Loucy (cell line): ENCODE measurements at regions not wholly inside any gene's neighbourhood (a gene's known extent, or its start where the extent isn't known, plus 50 kb on each side); places are given as distances from the start of the nearest gene placed in this dataset.
"Not testable (repeated sequence)": the region's sequence is repeated elsewhere in the genome, so short reads cannot be mapped to it uniquely, and the experiment has no call there.

Source experiments
- H2AFZ ChIP-seq: fragments of 200-600 bp; sonication (generic); 2 replicates; pipeline ENCODE4 v1.6.0; 2016; ENCODE audit warnings: antibody characterized with exemption, mild to moderate bottlenecking, low read length, moderate library complexity
- H3F3A ChIP-seq: fragments of 200-600 bp; 2 replicates; pipeline ENCODE4 v1.6.0; 2016; ENCODE audit warnings: antibody characterized with exemption, low read depth, mild to moderate bottlenecking
- H3K27me3 ChIP-seq: fragments of 200-600 bp; sonication (generic); 2 replicates; pipeline ENCODE4 v1.6.1; 2014; ENCODE audit warnings: low read length, mild to moderate bottlenecking; ENCODE audit not compliant: insufficient read depth, poor library complexity, severe bottlenecking
- H3K36me3 ChIP-seq: fragments of 200-600 bp; sonication (generic); 2 replicates; pipeline ENCODE4 v1.6.1; 2016; ENCODE audit warnings: low read length; ENCODE audit not compliant: insufficient read depth
- H3K4me1 ChIP-seq: fragments of 200-600 bp; sonication (generic); 2 replicates; pipeline ENCODE4 v1.5.1; 2014; ENCODE audit warnings: low read length, mild to moderate bottlenecking; ENCODE audit not compliant: insufficient read depth, poor library complexity, severe bottlenecking
- H3K4me2 ChIP-seq: fragments of 200-600 bp; sonication (generic); 2 replicates; pipeline ENCODE4 v1.6.0; 2014; ENCODE audit warnings: antibody characterized with exemption, low read length, low read depth, mild to moderate bottlenecking; ENCODE audit not compliant: poor library complexity, severe bottlenecking
- H3K4me3 ChIP-seq: fragments of 200-600 bp; sonication (generic); 2 replicates; pipeline ENCODE4 v1.5.1; 2014; ENCODE audit warnings: low read length, mild to moderate bottlenecking, mixed read lengths; ENCODE audit not compliant: poor library complexity, severe bottlenecking
- H3K79me2 ChIP-seq: fragments of 200-600 bp; sonication (generic); 2 replicates; pipeline ENCODE4 v1.6.1; 2014; ENCODE audit warnings: low read length; ENCODE audit not compliant: insufficient read depth
- H3K9ac ChIP-seq: fragments of 200-600 bp; sonication (generic); 2 replicates; pipeline ENCODE4 v1.6.0; 2014; ENCODE audit warnings: mild to moderate bottlenecking, low read depth, low read length, moderate library complexity; ENCODE audit not compliant: poor library complexity, severe bottlenecking
- H3K9me2 ChIP-seq: fragments of 200-600 bp; sonication (generic); replicated peaks from 2 replicates; pipeline ENCODE4 v1.6.1; 2016; ENCODE audit warnings: low read depth, low read length, mixed read lengths
- H3K9me3 ChIP-seq: fragments of 200-600 bp; sonication (generic); 2 replicates; pipeline ENCODE4 v1.6.1; 2014; ENCODE audit warnings: mild to moderate bottlenecking, antibody characterized with exemption, low read length, low read depth; ENCODE audit not compliant: insufficient read depth
- H4K20me1 ChIP-seq: fragments of 200-600 bp; sonication (generic); 2 replicates; pipeline ENCODE4 v1.6.0; 2014; ENCODE audit warnings: antibody characterized with exemption, low read length, mild to moderate bottlenecking; ENCODE audit not compliant: insufficient read depth, poor library complexity, severe bottlenecking

GRCh38 chr2:87415586-87416265, 332.2 kb upstream of the PLGLB2 start:
- not testable (repeated sequence) for H3K79me2 ChIP-seq, H3K9me3 ChIP-seq, H3K36me3 ChIP-seq, H3K4me2 ChIP-seq, H3K9me2 ChIP-seq, H3F3A ChIP-seq, H4K20me1 ChIP-seq, H3K27me3 ChIP-seq, H2AFZ ChIP-seq, H3K4me1 ChIP-seq, H3K9ac ChIP-seq, H3K4me3 ChIP-seq

GRCh38 chr2:87416266-87416592, 331.7 kb upstream of the PLGLB2 start:
- H3K4me2 ChIP-seq, result not testable (repeated sequence)

GRCh38 chr2:87417147-87417546, 330.7 kb upstream of the PLGLB2 start:
- H3K4me2 ChIP-seq, result not testable (repeated sequence)

More at GRCh38 chr2:87416266-87416592, 331.7 kb upstream of the PLGLB2 start:
- H4K20me1 ChIP-seq, H3K79me2 ChIP-seq, H3K36me3 ChIP-seq, H2AFZ ChIP-seq, H3K4me3 ChIP-seq, H3K4me1 ChIP-seq, H3K9ac ChIP-seq, H3K9me3 ChIP-seq, H3F3A ChIP-seq, H3K9me2 ChIP-seq, H3K27me3 ChIP-seq: not testable (repeated sequence)

GRCh38 chr2:87417742-87418567, 329.9 kb upstream of the PLGLB2 start:
- not testable (repeated sequence) for H3K4me1 ChIP-seq, H3K9me3 ChIP-seq, H3F3A ChIP-seq, H3K9me2 ChIP-seq, H3K9ac ChIP-seq, H2AFZ ChIP-seq, H3K79me2 ChIP-seq, H4K20me1 ChIP-seq, H3K4me3 ChIP-seq, H3K36me3 ChIP-seq, H3K4me2 ChIP-seq, H3K27me3 ChIP-seq

More at GRCh38 chr2:87417147-87417546, 330.7 kb upstream of the PLGLB2 start:
- not testable (repeated sequence) for H3K27me3 ChIP-seq, H3K9me3 ChIP-seq, H3K9ac ChIP-seq, H3K36me3 ChIP-seq, H3K9me2 ChIP-seq, H3K4me1 ChIP-seq, H2AFZ ChIP-seq, H3F3A ChIP-seq, H3K4me3 ChIP-seq, H4K20me1 ChIP-seq, H3K79me2 ChIP-seq

- not testable (repeated sequence) for H3K4me1 ChIP-seq
Observed at GRCh38 chr2:87418823-87419822, 328.8 kb upstream of the PLGLB2 start.

GRCh38 chr2:87419980-87420379, 327.9 kb upstream of the PLGLB2 start:
- H3K9me2 ChIP-seq, H3K4me1 ChIP-seq, H3K27me3 ChIP-seq, H3K4me2 ChIP-seq, H4K20me1 ChIP-seq, H2AFZ ChIP-seq, H3K79me2 ChIP-seq, H3K9ac ChIP-seq, H3K4me3 ChIP-seq, H3K9me3 ChIP-seq, H3K36me3 ChIP-seq, H3F3A ChIP-seq: not testable (repeated sequence)

More at GRCh38 chr2:87418823-87419822, 328.8 kb upstream of the PLGLB2 start:
- H3K9me2 ChIP-seq, H3F3A ChIP-seq, H3K9ac ChIP-seq, H3K27me3 ChIP-seq, H3K79me2 ChIP-seq, H3K9me3 ChIP-seq, H4K20me1 ChIP-seq, H3K4me3 ChIP-seq, H3K36me3 ChIP-seq, H3K4me2 ChIP-seq, H2AFZ ChIP-seq: not testable (repeated sequence)

- H3K9me2 ChIP-seq, H3K27me3 ChIP-seq, H4K20me1 ChIP-seq, H3K9ac ChIP-seq, H3K4me2 ChIP-seq, H2AFZ ChIP-seq, H3K4me1 ChIP-seq, H3K36me3 ChIP-seq, H3K9me3 ChIP-seq, H3F3A ChIP-seq, H3K79me2 ChIP-seq, H3K4me3 ChIP-seq: not testable (repeated sequence)
Observed at GRCh38 chr2:87420954-87421353, 326.9 kb upstream of the PLGLB2 start.
